Posterior cingulate gyrus (tissue), 11 donors: ENCODE measurements at regions not wholly inside any gene's neighbourhood (a gene's known extent, or its start where the extent isn't known, plus 50 kb on each side); places are given as distances from the start of the nearest gene placed in this dataset.

Experiments
- DNase-seq, 10 donors: peaks; one replicate each; pipeline versions ENCODE4 v3.0.0 to v3.0.0-alpha.2; 2020 to 2021; ENCODE audit warnings: mixed read lengths in 3 of 10
- intact Hi-C: fragments of 100-400 bp; cut with DNase I; formaldehyde crosslinking; loops from one replicate; pipeline ENCODE4 v1.15.1; 2023

GRCh38 chr6:71579902-71580301, 291.3 kb downstream of the OGFRL1 start:
- intact Hi-C loops, result no loop called here
- DNase-seq, result no peak

DNA sequence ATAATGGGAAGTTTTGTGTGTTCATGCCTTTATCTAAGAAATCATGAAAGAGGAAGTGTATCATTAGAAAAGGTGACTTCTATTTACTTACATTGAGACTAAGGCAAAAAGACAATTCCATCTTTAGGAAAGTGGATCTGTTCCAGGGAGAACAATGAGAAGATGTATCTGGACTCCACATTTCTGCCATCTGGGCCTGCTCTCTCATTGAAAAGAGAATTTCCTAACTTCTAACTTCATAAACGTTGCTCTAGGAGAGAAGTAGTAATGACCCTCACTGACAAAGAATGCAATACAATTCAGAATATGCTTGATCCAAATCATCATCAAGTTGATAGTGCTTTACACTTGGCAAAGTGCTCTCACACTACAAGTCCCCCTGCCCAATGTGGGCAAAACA, 294.2 kb downstream of the OGFRL1 start:
- no peak for DNase-seq
- intact Hi-C loops, result no loop called here

DNA sequence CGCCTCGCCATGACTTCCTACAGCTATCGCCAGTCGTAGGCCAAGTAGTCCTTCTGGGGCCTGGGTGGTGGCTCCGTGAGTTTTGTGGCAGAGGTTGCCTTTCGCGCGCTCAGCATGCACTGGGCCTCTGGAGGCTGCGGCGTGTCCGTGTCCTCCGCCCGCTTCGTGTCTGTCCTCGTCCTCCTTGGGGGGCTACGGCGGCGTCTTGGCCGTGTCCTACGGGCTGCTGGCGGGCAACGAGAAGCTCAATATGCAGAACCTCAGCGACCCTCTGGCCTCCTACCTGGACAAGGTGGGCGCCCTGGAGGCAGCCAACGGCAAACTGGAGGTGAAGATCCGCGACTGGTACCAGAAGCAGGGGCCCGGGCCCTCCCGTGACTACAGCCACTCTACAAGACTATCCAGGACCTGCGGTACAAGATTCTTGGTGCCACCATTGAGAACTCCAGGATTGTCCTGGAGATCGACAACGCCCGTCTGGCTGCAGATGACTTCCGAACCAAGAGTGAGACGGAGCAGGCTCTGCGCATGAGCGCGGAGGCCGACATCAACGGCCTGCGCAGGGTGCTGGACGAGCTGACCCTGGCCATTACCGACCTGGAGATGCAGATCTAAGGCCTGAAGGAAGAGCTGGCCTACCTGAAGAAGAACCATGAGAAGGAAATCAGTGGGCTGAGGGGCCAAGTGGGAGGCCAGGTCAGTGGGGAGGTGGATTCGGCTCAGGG, 296.3 kb downstream of the OGFRL1 start:
- intact Hi-C loops, result no loop called here
- peak in 3 of 10 donors; percentile 49 to 79 (median 62) for DNase-seq

DNA sequence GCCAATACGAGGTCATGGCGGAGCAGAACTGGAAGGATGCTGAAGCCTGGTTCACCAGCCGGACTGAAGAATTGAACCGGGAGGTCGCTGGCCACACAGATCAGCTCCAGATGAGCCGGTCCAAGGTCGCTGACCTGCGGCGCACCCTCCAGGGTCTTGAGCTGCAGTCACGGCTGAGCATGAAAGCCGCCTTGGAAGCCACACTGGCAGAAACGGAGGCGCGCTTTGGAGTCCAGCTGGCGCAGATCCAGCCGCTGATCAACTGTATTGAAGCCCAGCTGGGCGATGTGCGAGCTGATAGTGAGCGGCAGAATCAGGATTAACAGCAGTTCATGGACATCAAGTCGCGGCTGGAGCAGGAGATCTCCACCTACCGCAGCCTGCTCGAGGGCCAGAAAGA, 296.9 kb downstream of the OGFRL1 start:
- peak in 5 of 10 donors; percentile 8 to 81 (median 53) for DNase-seq
- intact Hi-C loops, result no loop called here

DNA sequence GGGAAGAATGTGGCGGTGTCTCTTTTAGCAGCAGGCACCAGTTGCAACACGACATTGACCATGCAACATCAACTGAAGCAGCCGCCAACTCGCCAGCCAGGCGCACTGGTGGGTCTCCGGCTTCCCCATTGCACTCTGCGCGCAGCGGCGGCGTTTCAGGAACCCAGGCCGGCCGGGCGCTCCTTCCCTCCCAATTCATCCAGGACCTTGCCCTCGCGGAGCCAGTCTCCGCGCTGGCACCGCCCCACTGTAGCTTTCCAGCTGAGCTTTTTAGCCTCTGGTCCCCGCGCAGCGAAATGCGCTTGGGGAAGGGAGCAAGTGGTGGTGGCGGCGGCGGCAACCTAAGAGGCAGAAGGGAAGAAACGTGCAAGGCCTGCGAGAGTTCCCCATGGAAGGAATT, 297.9 kb upstream of the RIMS1 start:
- intact Hi-C loops, result no loop called here
- DNase-seq, result peak in 2 of 10 donors; percentile 44 to 71

- intact Hi-C loops, result no loop called here
- DNase-seq, result no peak
Observed at GRCh38 chr6:71589254-71589653, 297.1 kb upstream of the RIMS1 start.

GRCh38 chr6:71592643-71593042, 293.7 kb upstream of the RIMS1 start:
- no peak for DNase-seq
- intact Hi-C loops, result no loop called here

DNA sequence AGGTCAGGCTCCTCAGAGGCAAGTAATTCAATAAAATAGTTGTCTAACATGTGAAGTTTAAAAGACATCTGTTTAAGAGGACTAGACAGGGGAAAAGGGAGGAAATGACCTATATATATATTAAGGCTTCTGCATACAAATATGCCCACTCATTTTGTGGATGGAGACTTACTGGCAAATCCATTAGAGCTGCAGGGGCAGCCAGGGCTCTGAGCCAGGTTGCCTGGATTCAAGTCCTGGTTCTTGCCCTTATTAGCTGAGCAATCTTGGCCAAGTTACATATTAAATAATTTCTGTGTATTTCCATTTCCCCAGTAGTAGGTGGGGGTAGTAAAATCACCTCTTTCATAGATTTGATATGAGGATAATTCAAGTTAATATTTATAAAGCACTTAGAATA, 287.0 kb upstream of the RIMS1 start:
- DNase-seq, result peak in 3 of 10 donors; percentile 18 to 79 (median 24)

GRCh38 chr6:71602385-71603007, 283.9 kb upstream of the RIMS1 start:
- no peak for DNase-seq
- intact Hi-C loops, result no loop called here

More for the DNA sequence above, 287.0 kb upstream of the RIMS1 start:
- intact Hi-C loops, result no loop called here

GRCh38 chr6:71603021-71603420, 283.3 kb upstream of the RIMS1 start:
- no peak for DNase-seq
- intact Hi-C loops, result no loop called here

- no peak for DNase-seq
- intact Hi-C loops, result no loop called here
Observed at GRCh38 chr6:71608646-71609045, 277.7 kb upstream of the RIMS1 start.

- DNase-seq, result no peak
- intact Hi-C loops, result loop anchor here (10.0 kb wide), 1 partner anchor 465 kb away; no protein-coding TSS in a partner anchor
Observed at GRCh38 chr6:71619836-71620235, 266.5 kb upstream of the RIMS1 start.

DNA sequence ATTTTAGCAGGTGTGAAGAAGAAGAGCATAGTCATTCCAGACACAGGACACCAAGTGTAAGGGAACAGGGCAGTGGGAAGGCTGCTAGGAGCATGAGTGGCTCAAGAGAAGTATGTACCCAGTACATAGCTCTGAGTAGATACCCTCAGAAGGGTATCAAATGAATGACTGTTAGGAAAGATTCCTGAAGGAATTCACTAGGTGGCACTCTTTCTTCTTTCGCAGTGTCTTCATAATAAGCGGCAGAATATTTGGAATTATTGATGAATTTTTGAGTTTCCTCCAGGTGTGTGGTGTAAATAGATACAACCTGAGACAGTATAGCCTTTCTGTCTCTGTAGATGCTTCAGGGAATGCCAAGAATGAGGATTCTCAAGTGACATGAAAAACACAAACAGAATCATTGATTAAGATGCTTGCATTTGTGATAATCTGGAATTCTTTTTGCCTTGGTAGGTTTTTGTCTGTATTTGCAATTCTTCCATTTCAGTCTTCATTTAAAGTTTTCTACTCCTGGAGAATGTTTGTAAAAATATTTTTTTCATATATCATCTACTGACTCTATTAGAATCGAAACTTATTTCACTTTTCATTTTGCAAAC, 264.3 kb upstream of the RIMS1 start:
- DNase-seq, result no peak
- intact Hi-C loops, result loop anchor here (10.0 kb wide), 1 partner anchor 463 kb away; no protein-coding TSS in a partner anchor

- no peak for DNase-seq
- intact Hi-C loops, result no loop called here
Observed at GRCh38 chr6:71642120-71642519, 244.2 kb upstream of the RIMS1 start.

- no peak for DNase-seq
- intact Hi-C loops, result no loop called here
Observed at GRCh38 chr6:71642793-71643192, 243.6 kb upstream of the RIMS1 start.

DNA sequence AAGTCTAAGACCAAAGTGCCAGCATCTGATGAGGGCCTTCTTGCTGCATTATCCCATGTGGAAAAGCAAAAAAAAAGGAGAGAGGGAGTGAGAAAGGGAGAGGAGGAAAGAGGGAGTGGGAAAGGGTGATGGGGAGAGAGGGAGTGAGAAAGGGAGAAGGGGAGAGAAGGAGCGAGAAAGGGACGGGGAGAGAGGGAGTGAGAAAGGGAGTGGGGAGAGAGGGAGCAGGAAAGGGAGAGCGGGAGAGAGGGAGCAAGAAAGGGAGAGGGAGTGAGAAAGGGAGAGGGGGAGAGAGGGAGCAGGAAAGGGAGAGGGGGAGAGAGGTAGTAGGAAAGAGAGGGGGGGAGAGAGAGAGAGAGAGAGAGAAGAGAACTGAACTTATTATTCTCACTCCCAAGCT, 241.1 kb upstream of the RIMS1 start:
- intact Hi-C loops, result no loop called here

DNA sequence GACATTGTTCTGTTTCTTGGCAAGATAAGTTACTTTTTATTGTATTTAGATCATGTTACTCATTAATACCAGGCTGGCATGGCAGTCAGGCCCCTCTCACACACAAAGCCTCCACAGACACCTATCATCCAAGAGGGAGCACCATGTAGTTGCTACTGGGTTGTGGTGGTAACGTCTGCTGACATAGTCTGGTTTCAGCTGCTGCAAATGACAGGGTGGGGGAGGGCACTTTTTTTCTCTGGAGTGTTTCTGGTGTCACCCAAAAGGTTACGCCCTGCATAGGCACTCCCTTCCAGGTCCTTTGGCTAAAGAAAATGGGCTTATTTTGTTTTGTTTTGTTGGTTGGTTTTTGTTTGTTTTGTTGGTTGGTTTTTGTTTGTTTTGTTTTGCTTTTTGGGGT, 236.4 kb upstream of the RIMS1 start:
- intact Hi-C loops, result no loop called here
- DNase-seq, result no peak

More for the DNA sequence above, 241.1 kb upstream of the RIMS1 start:
- DNase-seq, result no peak

DNA sequence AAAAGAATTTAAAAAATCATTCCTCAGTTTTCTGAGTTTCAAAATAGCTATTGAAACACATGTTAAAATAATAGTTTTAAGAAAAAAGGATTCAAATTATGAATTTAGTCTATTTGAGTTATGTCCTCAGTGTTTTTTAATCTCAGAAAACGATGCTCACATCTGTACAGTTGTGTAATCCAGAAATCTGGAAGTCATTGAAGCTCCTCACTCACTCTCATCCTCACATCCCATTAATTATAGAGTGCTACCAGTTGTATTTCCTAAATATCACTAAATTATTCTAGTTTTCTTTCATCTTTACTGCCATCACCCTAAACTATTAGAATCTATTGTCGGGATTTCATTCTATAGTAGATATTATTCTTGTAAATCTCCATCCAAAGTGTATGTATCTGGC, 234.7 kb upstream of the RIMS1 start:
- intact Hi-C loops, result no loop called here
- DNase-seq, result no peak

DNA sequence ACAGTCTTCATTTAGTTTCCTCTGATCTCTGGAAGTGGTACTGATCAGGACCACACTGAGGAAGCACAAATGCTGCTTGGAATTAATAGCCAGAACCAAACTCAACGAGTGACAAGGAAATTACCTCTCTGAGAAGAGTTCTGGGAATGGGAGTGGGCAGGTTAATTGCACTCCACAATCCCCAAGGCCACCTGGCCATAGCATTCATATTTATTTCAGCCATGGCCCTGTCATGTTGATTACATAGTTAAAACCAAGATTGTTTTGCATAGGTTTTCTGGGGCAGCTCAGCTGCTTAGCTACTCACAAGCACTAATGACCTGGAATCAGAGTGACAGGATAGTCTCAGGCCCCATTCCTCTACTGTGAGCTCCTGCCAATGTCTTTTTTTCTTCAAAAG, 230.2 kb upstream of the RIMS1 start:
- intact Hi-C loops, result no loop called here
- no peak for DNase-seq

DNA sequence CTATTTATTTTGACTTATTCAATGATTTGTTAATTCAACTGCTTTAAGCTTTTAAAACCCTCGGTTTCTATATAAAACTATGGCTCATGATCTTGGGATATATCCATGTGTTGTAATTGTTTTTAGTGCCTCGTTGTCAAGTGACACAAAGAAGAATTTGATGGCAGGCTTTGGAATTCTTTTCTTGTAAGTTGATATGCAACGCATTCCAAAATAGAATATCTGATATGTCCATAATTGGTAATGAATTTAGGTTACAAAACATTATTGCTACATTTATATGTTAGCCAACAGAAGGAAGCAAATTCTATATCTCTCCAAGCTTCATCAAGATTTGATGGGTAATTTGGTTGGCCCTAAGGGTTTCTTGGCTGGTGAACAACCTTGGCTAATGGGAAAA, 220.4 kb upstream of the RIMS1 start:
- intact Hi-C loops, result no loop called here

DNA sequence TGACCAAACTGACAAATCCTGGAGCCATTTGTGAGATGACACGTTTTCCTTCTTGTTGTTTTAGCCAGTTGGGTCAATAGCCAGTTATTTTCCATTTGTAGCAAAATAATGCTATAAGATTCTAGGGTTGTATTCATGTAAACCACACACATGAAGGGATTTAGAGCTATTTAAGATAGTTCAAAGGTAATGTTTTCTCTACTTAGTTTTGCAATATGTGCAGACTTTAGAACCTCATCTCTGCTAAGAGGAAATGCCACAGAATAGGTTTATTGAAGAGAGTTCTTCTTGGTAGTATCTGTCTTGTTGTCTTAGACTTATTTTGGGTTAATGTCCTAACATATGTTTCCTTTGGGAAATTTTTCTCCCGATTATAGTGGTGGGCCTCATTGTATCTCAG, 213.5 kb upstream of the RIMS1 start:
- intact Hi-C loops, result no loop called here
- DNase-seq, result no peak

More for the DNA sequence above, 220.4 kb upstream of the RIMS1 start:
- DNase-seq, result no peak

DNA sequence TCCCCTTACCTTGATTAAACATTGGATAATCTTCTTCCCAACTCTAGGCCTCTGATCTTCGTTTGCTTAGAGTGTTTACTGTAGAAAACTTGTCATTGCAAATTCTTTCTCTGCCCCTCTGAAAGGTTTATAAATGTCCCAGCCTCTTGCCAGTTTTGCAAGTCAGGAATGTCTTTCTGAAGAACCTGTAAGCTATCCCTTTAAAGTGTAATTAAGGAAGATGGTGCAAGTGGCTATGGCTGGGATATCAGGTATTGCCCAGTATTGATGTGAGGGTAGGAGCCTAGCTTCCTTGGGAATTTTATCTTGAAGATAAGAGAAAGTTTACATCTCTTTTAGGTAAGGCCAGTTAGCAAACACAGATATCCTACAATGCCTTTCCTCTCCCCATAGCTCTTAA, 211.0 kb upstream of the RIMS1 start:
- intact Hi-C loops, result no loop called here
- no peak for DNase-seq
